Gastroesophageal sphincter (tissue), 2 donors: ENCODE measurements at regions not wholly inside any gene's neighbourhood (a gene's known extent, or its start where the extent isn't known, plus 50 kb on each side); places are given as distances from the start of the nearest gene placed in this dataset.
"Not testable (repeated sequence)": the region's sequence is repeated elsewhere in the genome, so short reads cannot be mapped to it uniquely, and the experiment has no call there.

Experiments used
- EP300 ChIP-seq: sonication (generic); formaldehyde crosslinking; IDR thresholded peaks from one replicate; pipeline ENCODE4 v1.6.1; 2017; ENCODE audit warnings: antibody characterized with exemption, mild to moderate bottlenecking
- POLR2AphosphoS5 ChIP-seq: sonication (generic); formaldehyde crosslinking; IDR thresholded peaks from one replicate; pipeline ENCODE4 v1.6.1; 2017; ENCODE audit warnings: antibody characterized with exemption

DNA sequence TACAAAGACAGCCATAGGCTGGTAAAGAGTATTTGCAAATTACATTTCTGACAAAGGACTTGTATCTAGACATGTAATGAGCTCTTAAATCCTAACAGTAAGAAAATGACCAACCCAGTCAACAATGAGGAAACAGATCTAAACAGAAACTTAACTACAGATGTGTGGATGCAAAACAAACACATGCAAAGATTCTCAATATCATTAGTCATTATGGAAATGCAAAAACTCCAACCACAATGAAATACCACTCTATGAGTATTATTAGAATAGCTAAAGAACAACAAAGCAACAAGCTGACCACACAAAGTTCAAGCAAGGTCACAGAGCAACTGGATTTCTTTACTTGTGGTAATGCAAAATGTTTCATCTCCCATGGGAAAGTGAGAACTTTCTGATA is 275.3 kb upstream of the DPP6 start:
- not testable (repeated sequence) for TF ChIP-seq POLR2AphosphoS5, EP300
